Muscle of leg (tissue), 3 donors: ENCODE measurements at regions not wholly inside any gene's neighbourhood (a gene's known extent, or its start where the extent isn't known, plus 50 kb on each side); places are given as distances from the start of the nearest gene placed in this dataset.
"Not testable (repeated sequence)": the region's sequence is repeated elsewhere in the genome, so short reads cannot be mapped to it uniquely, and the experiment has no call there.

ENCODE experiments used
- DNase-seq: peaks from one replicate; pipeline ENCODE4 v3.0.0; 2013
- H3K27ac ChIP-seq: one replicate; pipeline ENCODE4 v1.5.1; 2013; ENCODE audit warnings: mild to moderate bottlenecking, low read length, control low read depth
- H3K27me3 ChIP-seq: one replicate; pipeline ENCODE4 v1.6.1; 2013; ENCODE audit warnings: low read length; ENCODE audit not compliant: control insufficient read depth, insufficient read depth
- H3K36me3 ChIP-seq: one replicate; pipeline ENCODE4 v1.6.1; 2013; ENCODE audit warnings: low read length; ENCODE audit not compliant: control insufficient read depth, insufficient read depth
- H3K4me1 ChIP-seq: one replicate; pipeline ENCODE4 v1.6.1; 2013; ENCODE audit warnings: low read length; ENCODE audit not compliant: control insufficient read depth, insufficient read depth
- H3K4me3 ChIP-seq: one replicate; pipeline ENCODE4 v1.5.1; 2013; ENCODE audit warnings: low read length, control low read depth
- H3K9me3 ChIP-seq: replicated peaks from 2 replicates; pipeline ENCODE4 v1.6.1; 2013; ENCODE audit warnings: low read depth, low read length; ENCODE audit not compliant: control insufficient read depth
- WGBS: methylation state at CpG from one replicate; pipeline ENCODE4 v1.1.5; 2013; ENCODE audit warnings: missing lambda C conversion rate; ENCODE audit not compliant: insufficient coverage; 5-methylcytosine and 5-hydroxymethylcytosine counted together

DNA sequence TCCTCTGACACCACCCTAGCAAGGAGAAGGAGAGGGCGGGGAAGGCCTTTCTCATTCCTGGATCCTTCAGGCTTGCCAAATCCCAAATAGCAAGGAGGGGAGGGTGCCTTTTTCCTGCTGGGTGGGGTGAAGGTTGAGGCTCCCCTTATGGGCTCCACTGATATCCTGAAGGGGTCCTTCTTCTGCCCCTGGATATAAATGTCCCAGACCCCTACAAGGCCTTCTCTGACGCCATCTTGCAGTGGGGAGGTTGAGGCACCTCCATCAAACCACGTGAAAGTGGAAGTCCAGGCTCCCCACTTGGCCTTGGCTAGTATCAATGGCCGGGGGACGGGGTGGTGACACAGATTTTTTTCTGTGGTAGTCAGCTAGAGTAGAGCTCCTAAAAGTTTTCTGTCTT is 371.3 kb downstream of the GLRX3 start:
- WGBS, result 85% methylated on average over 2 of the region's 5 CpGs
- Histone ChIP-seq H3K27me3 (peaks cover 12% of the 10 kb centered on the region), H3K4me3 (no peak overlapping the region), H3K9me3 (no peaks in the 10 kb centered on the region), H3K4me1 (no peaks in the 10 kb centered on the region), H3K27ac (no peak overlapping the region), H3K36me3 (no peaks in the 10 kb centered on the region)
- DNase-seq, result no peak

DNA sequence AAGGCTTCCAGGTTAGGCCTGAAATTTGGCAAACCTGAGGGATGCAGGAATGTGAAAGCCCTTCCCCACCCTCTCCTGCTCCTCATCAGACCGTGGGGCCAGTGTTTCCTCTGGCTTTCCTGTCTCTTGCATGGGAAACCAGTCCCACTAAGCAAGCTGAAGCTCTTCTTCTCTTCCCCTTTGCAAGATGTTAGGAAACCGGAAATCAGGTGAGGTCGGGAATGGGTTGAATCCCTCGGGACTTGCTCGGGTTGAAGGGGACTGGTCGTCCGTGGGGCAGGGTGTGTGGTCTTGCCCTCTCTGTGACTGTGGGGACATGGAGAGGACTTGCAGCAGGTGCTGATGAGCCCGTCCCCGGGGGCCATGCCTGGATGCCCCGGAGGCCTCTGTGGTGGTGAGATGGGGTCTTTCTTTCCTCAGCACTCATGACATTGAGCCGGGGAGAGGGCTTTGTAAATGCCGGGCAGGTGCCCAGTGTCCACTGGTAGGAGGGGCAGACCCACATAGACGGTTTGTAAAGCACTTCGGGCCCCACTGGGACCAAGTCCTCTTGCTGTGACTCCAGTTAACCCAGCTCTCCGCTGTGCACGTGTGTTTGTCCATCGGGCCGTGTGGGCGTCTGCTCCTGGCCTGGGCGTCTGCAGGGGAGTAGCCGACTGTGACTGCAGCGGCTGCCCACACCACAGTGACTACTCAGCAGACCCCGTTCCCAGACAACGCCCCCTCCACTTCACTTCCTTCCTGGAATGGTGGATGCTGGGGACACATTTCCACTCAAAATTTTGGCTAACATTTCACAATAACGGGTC is 373.9 kb downstream of the GLRX3 start:
- no peak overlapping the region for H3K27ac ChIP-seq
- H3K27me3 ChIP-seq, result peaks cover 14% of the 10 kb centered on the region
- H3K4me3 ChIP-seq, result no peak overlapping the region
- H3K36me3 ChIP-seq, result no peaks in the 10 kb centered on the region
- H3K9me3 ChIP-seq, result no peaks in the 10 kb centered on the region
- no peak for DNase-seq
- 78% methylated on average over 21 of the region's 25 CpGs for WGBS
- H3K4me1 ChIP-seq, result no peaks in the 10 kb centered on the region

DNA sequence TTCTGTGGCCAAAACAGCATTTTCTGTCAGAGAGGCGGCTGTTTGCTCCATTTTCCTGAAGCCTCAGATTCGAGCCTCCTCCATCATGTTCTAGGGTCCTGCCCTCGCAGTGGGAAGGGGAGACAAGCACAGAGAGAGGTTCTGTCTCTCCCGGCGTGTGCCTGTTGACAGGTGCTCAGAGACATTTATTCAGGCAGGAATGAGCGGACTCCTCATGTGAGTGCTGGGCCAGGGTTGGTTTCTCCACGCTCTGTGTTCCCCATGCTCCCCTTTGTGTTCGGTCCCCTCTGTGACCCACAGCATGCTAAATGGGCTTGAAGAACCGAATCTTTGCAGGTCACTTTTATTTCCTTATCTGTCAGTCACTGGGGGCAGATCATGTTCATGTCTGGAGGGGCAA is 374.6 kb downstream of the GLRX3 start:
- Histone ChIP-seq H3K4me1 (no peaks in the 10 kb centered on the region), H3K27me3 (peaks cover 14% of the 10 kb centered on the region), H3K27ac (no peak overlapping the region), H3K4me3 (no peak overlapping the region), H3K36me3 (no peaks in the 10 kb centered on the region), H3K9me3 (no peaks in the 10 kb centered on the region)
- no peak for DNase-seq
- WGBS, result 79% methylated on average over 9 of the region's 9 CpGs

DNA sequence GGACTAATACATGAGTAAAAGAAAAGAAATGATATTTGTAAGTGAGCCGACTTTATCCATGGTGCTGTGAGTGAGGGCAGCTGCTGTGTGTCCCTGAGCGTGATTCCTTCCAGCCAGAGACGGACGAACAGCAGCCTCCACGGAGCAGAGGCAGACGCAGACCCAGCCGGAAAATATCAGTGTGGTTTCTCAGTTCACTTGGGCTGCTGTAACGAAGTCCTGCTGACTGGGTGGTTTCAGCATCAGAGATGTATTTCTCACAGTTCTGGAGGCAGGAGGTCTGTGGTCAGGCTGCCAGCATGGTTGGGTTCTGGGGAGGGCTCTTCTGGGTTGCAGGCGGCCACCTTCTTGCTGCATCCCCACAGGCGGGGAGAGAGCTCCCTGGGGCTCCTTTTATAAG is 375.6 kb downstream of the GLRX3 start:
- DNase-seq, result no peak
- 23% methylated on average over 8 of the region's 10 CpGs for WGBS
- H3K9me3 ChIP-seq, result no peaks in the 10 kb centered on the region
- no peaks in the 10 kb centered on the region for H3K36me3 ChIP-seq
- H3K27me3 ChIP-seq, result peaks cover 14% of the 10 kb centered on the region
- H3K4me1 ChIP-seq, result no peaks in the 10 kb centered on the region
- H3K27ac ChIP-seq, result no peak overlapping the region
- H3K4me3 ChIP-seq, result no peak overlapping the region

DNA sequence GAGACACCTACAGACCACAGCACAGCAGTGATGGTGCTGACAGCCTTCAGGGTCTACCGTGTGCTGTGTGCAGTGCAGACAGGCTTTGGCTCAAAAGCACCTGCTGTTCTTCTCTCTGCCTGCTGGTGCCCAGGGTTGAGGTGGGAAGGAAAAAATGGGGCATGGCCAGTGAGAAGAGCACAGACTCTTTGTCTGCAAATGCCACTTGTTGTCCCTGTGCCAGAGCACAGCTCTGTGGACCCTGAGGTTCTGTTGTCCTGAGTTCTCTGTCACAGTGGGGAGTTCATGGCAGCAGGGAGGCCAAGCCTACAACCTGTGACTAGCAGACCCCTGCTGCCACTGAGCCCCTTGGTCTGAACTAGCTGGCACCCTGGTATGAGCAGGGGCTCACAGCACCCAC is 376.7 kb downstream of the GLRX3 start:
- H3K36me3 ChIP-seq, result no peaks in the 10 kb centered on the region
- no peaks in the 10 kb centered on the region for H3K9me3 ChIP-seq
- DNase-seq, result no peak
- H3K27ac ChIP-seq, result no peak overlapping the region
- WGBS, result 83% methylated on average over 1 of the region's 1 CpG
- no peaks in the 10 kb centered on the region for H3K4me1 ChIP-seq
- peaks cover 10% of the 10 kb centered on the region for H3K27me3 ChIP-seq
- H3K4me3 ChIP-seq, result no peak overlapping the region

DNA sequence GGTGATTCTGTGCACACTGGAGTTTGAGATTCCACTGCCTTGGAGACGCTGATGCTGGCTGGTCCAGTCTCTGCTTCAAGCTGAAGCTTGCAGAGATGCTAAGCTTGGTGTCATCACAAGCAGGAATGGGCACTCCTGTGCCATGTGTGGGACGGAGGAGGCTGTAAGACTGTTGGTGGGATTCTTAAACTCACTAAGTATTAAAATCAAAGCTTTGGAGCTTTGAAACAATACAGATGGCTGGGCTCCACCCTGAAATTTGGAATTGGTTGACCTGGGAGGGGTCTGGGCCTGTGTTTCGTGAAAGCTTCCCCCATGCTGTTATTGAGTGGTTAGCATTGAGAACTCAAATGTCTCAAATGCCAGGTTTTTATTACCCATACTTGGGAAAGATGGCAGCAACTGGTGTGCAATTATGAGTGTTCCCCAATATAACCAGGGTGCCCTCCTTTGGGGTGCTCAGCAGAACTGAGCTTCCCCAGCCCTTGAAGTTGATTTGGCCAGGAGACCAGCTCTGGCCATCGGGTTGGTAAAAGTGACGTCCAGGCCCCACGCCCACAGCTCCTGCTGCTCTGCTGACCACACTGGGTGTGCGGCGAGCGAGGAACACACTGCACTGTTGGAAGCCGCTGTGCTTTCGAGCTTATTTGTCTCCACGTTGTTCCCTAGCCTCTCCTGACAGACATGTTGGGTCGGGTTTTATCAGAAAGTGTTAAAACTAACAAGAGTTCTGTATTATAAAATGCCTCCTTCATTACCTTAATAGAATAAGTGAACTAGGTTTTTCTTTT is 377.7 kb downstream of the GLRX3 start:
- WGBS, result 84% methylated on average over 8 of the region's 13 CpGs

DNA sequence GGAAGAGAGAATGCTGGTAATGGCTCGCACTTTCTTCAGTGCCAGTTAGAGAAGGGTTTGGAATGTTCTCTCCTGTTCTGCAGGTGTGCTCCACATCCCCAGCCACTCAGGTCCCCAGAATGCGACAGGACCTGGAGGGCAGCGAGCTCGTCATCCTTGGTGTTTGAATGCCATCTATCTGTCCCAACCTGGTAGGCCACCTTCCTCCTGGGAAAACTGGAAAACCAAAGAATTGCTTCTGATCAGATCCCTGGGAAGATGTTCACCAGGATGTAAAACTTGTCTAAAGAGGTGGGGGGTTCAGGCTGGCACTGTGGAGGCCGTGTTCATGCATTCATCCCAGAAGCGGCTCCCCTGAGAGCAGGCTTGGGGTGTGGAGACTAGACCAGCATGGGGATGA is 379.5 kb downstream of the GLRX3 start:
- Histone ChIP-seq H3K36me3 (no peaks in the 10 kb centered on the region), H3K4me3 (no peak overlapping the region), H3K9me3 (no peaks in the 10 kb centered on the region), H3K4me1 (no peaks in the 10 kb centered on the region), H3K27me3 (peaks cover 7% of the 10 kb centered on the region), H3K27ac (no peak overlapping the region)
- no peak for DNase-seq
- 100% methylated on average over 1 of the region's 6 CpGs for WGBS

More for the DNA sequence above, 377.7 kb downstream of the GLRX3 start:
- H3K27ac ChIP-seq, result no peak overlapping the region
- peaks cover 10% of the 10 kb centered on the region for H3K27me3 ChIP-seq
- DNase-seq, result no peak
- H3K4me1 ChIP-seq, result no peaks in the 10 kb centered on the region
- H3K9me3 ChIP-seq, result no peaks in the 10 kb centered on the region
- no peak overlapping the region for H3K4me3 ChIP-seq
- no peaks in the 10 kb centered on the region for H3K36me3 ChIP-seq

DNA sequence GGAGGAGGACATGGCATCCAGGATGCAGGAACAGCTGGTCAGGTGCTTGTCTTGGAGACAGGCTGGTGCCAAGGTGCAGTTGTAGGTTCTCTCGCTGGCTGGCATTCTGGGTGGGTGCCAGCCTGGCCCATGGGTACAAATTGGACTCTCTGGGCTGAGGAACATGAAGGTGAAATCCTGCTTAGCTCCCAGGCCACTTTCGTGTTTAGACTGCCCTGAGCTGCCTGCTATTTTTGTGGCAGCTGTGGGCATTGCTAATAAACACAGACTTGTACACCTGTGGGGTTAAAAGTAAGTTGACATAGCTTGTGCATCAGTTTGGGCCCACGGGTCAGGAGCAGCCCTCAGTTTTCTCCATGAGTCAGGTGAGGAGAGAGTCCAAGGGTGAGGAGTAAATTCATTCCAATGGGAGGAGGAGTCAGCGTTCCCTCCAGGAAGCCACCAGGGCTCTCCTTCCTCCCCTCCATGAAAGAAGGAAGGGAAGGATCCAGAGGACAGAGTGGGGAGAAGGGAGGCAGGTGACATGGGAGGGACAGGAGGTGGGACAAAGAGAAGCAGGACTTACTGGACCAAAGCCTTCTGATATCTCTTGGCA is 380.0 kb downstream of the GLRX3 start:
- Histone ChIP-seq H3K27me3 (peaks cover 7% of the 10 kb centered on the region), H3K4me1 (no peaks in the 10 kb centered on the region), H3K36me3 (no peaks in the 10 kb centered on the region), H3K9me3 (no peaks in the 10 kb centered on the region), H3K27ac (no peak overlapping the region), H3K4me3 (no peak overlapping the region)
- WGBS, result 53% methylated on average over 2 of the region's 4 CpGs
- no peak for DNase-seq

DNA sequence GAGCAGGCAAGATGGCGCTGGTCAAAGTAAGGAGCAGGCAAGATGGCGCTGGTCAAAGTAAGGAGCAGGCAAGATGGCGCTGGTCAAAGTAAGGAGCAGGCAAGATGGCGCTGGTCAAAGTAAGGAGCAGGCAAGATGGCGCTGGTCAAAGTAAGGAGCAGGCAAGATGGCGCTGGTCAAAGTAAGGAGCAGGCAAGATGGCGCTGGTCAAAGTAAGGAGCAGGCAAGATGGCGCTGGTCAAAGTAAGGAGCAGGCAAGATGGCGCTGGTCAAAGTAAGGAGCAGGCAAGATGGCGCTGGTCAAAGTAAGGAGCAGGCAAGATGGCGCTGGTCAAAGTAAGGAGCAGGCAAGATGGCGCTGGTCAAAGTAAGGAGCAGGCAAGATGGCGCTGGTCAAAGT is 382.7 kb downstream of the GLRX3 start:
- H3K4me1 ChIP-seq, result not testable (repeated sequence)

DNA sequence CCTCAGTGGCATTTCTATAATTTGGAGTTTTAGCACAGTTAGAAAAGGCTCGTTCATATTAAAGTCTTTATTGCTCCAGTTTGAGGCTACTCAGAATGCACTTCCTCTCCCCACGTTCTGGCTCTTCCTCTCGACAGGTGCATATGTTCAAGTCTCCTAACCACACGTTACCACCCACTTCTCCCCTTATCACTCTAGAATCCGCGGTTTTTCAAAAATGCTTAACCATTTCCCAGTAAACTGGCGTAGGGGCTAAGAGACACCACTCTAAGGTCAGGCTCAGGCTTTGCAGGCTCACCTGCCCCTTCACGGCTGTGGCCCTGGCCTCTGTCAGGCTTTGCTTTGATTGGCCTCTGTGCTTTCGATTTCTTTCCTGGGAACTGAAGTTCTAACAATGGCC is 383.6 kb downstream of the GLRX3 start:
- no peak overlapping the region for H3K27ac ChIP-seq
- H3K4me1 ChIP-seq, result no peaks in the 10 kb centered on the region
- no peak overlapping the region for H3K4me3 ChIP-seq
- H3K27me3 ChIP-seq, result peaks cover 2% of the 10 kb centered on the region
- DNase-seq, result no peak
- H3K9me3 ChIP-seq, result no peaks in the 10 kb centered on the region
- WGBS, result 76% methylated on average over 9 of the region's 9 CpGs
- H3K36me3 ChIP-seq, result no peaks in the 10 kb centered on the region

More for the DNA sequence above, 382.7 kb downstream of the GLRX3 start:
- not testable (repeated sequence) for H3K4me3 ChIP-seq, H3K9me3 ChIP-seq, DNase-seq, H3K36me3 ChIP-seq, H3K27me3 ChIP-seq, H3K27ac ChIP-seq
- WGBS, result no CpG with 5 or more reads among the region's 13 CpGs
